Neural cell (in vitro differentiated cells): ENCODE measurements at regions not wholly inside any gene's neighbourhood (a gene's known extent, or its start where the extent isn't known, plus 50 kb on each side); places are given as distances from the start of the nearest gene placed in this dataset.

Experiments used
- H2AFZ ChIP-seq: fragments of 200-600, 300-800 bp; sonication (generic), shearing (Covaris generic); 2 replicates; pipeline ENCODE4 v1.6.0; 2014; ENCODE audit warnings: low read depth, mild to moderate bottlenecking, antibody characterized with exemption, low read length, moderate library complexity
- H3F3A ChIP-seq: fragments of 200-600 bp; shearing (Covaris generic); 2 replicates; pipeline ENCODE4 v1.6.1; 2016; ENCODE audit warnings: mild to moderate bottlenecking, moderate library complexity, mixed read lengths, antibody characterized with exemption, low read length; ENCODE audit not compliant: insufficient read depth, poor library complexity, severe bottlenecking
- H3K27ac ChIP-seq: fragments of 200-600, 300-800 bp; sonication (generic), shearing (Covaris generic); 2 replicates; pipeline ENCODE4 v1.5.1; 2014; ENCODE audit warnings: mild to moderate bottlenecking, low read length, moderate library complexity
- H3K27me3 ChIP-seq: fragments of 300-800, 200-600 bp; sonication (generic), shearing (Covaris generic); 2 replicates; pipeline ENCODE4 v1.6.0; 2014; ENCODE audit warnings: mild to moderate bottlenecking, low read depth, low read length, moderate library complexity; ENCODE audit not compliant: insufficient read depth
- H3K36me3 ChIP-seq: fragments of 300-800, 200-600 bp; sonication (generic), shearing (Covaris generic); 2 replicates; pipeline ENCODE4 v1.5.1; 2014; ENCODE audit warnings: mild to moderate bottlenecking, antibody characterized with exemption, low read length, moderate library complexity; ENCODE audit not compliant: insufficient read depth
- H3K4me2 ChIP-seq: fragments of 300-800, 200-600 bp; sonication (generic), shearing (Covaris generic); 2 replicates; pipeline ENCODE4 v1.6.0; 2014; ENCODE audit warnings: mild to moderate bottlenecking, low read length
- H3K4me3 ChIP-seq: fragments of 300-800, 200-600 bp; sonication (generic), shearing (Covaris generic); 2 replicates; pipeline ENCODE4 v1.5.1; 2014; ENCODE audit warnings: mild to moderate bottlenecking, low read length, moderate library complexity
- H3K79me2 ChIP-seq: fragments of 200-600 bp; shearing (Covaris generic); replicated peaks from 2 replicates; pipeline ENCODE4 v1.6.0; 2014; ENCODE audit warnings: mild to moderate bottlenecking, low read length, moderate library complexity; ENCODE audit not compliant: insufficient read depth
- H3K9ac ChIP-seq: fragments of 300-800, 200-600 bp; sonication (generic), shearing (Covaris generic); 2 replicates; pipeline ENCODE4 v1.6.1; 2016; ENCODE audit warnings: mild to moderate bottlenecking, low read length, mixed read lengths
- H3K9me2 ChIP-seq: fragments of 200-600 bp; shearing (Covaris generic); 2 replicates; pipeline ENCODE4 v1.6.1; 2016; ENCODE audit warnings: mild to moderate bottlenecking, low read length, mixed read lengths; ENCODE audit not compliant: insufficient read depth
- H3K9me3 ChIP-seq: fragments of 200-600, 300-800 bp; sonication (generic), shearing (Covaris generic); 2 replicates; pipeline ENCODE4 v1.6.1; 2016; ENCODE audit warnings: mild to moderate bottlenecking, mixed run types, low read length, moderate library complexity, mixed read lengths
- H4K20me1 ChIP-seq: fragments of 200-600 bp; shearing (Covaris generic); 2 replicates; pipeline ENCODE4 v1.6.1; 2016; ENCODE audit warnings: mild to moderate bottlenecking, mixed run types; ENCODE audit not compliant: insufficient read depth
- CTCF ChIP-seq: fragments of 450-650 bp; IDR thresholded peaks from 2 replicates; pipeline ENCODE4 v1.5.1; 2014; ENCODE audit warnings: antibody characterized with exemption, mild to moderate bottlenecking, moderate library complexity; ENCODE audit not compliant: poor library complexity, severe bottlenecking
- EP300 ChIP-seq: fragments of 450-650 bp; conservative IDR thresholded peaks from 2 replicates; pipeline ENCODE4 v1.6.1; 2014; ENCODE audit warnings: antibody characterized with exemption, mild to moderate bottlenecking, moderate library complexity; ENCODE audit not compliant: poor library complexity, severe bottlenecking
- EZH2 ChIP-seq: fragments of 200-600, 300-800 bp; shearing (Covaris generic), sonication (generic); IDR thresholded peaks from 2 replicates; pipeline ENCODE4 v1.6.1; 2014; ENCODE audit warnings: antibody characterized with exemption, low read length, borderline replicate concordance, mild to moderate bottlenecking; ENCODE audit not compliant: insufficient read depth, poor library complexity, severe bottlenecking
- MXI1 ChIP-seq: fragments of 450-650 bp; conservative IDR thresholded peaks from 2 replicates; pipeline ENCODE4 v1.6.1; 2014; ENCODE audit warnings: antibody characterized with exemption, mild to moderate bottlenecking; ENCODE audit not compliant: poor library complexity, severe bottlenecking
- POLR2AphosphoS5 ChIP-seq: IDR thresholded peaks from 2 replicates; pipeline ENCODE4 v1.6.1; 2012
- RAD21 ChIP-seq: fragments of 450-650 bp; conservative IDR thresholded peaks from 2 replicates; pipeline ENCODE4 v1.6.1; 2014; ENCODE audit warnings: antibody characterized with exemption, mild to moderate bottlenecking, moderate library complexity
- REST ChIP-seq: IDR thresholded peaks from 2 replicates; pipeline ENCODE4 v1.6.1; 2012; ENCODE audit warnings: borderline replicate concordance
- SMC3 ChIP-seq: fragments of 450-650 bp; conservative IDR thresholded peaks from 2 replicates; pipeline ENCODE4 v1.6.1; 2014; ENCODE audit warnings: antibody characterized with exemption, mild to moderate bottlenecking, moderate library complexity; ENCODE audit not compliant: poor library complexity
- TAF1 ChIP-seq: IDR thresholded peaks from 2 replicates; pipeline ENCODE4 v1.6.1; 2012; ENCODE audit warnings: low read depth

- Histone ChIP-seq H3F3A (no peaks in the 10 kb centered on the region), H2AFZ (no peak overlapping the region), H3K79me2 (no peaks in the 10 kb centered on the region), H3K9me2 (no peaks in the 10 kb centered on the region), H3K36me3 (no peaks in the 10 kb centered on the region), H3K9ac (no peak overlapping the region), H3K9me3 (no peaks in the 10 kb centered on the region), H3K27me3 (no peaks in the 10 kb centered on the region), H4K20me1 (no peaks in the 10 kb centered on the region), H3K4me2 (no peak overlapping the region), H3K4me3 (no peak overlapping the region), H3K27ac (no peak overlapping the region)
- TF ChIP-seq TAF1 (no peak), MXI1 (no peak), POLR2AphosphoS5 (no peak), SMC3 (no peak), CTCF (no peak), EZH2 (no peak), EP300 (no peak), REST (no peak)
Measured at GRCh38 chr10:43962346-43963191, 313.9 kb upstream of the ZNF32 start.

- Histone ChIP-seq H3K9ac (no peak overlapping the region), H4K20me1 (no peaks in the 10 kb centered on the region), H3K36me3 (no peaks in the 10 kb centered on the region), H2AFZ (no peak overlapping the region), H3K4me3 (no peak overlapping the region), H3K4me2 (no peak overlapping the region), H3F3A (no peaks in the 10 kb centered on the region), H3K27ac (no peak overlapping the region), H3K79me2 (no peaks in the 10 kb centered on the region), H3K27me3 (no peaks in the 10 kb centered on the region), H3K9me2 (no peaks in the 10 kb centered on the region), H3K9me3 (no peaks in the 10 kb centered on the region)
- TF ChIP-seq MXI1: no peak
- TF ChIP-seq EP300: no peak
- no peak for TF ChIP-seq REST
- TF ChIP-seq SMC3: no peak
- no peak for TF ChIP-seq EZH2
- no peak for TF ChIP-seq POLR2AphosphoS5
- TF ChIP-seq CTCF: no peak
- no peak for TF ChIP-seq RAD21
- TF ChIP-seq TAF1: no peak
Measured at GRCh38 chr10:43961523-43962345, 313.1 kb upstream of the ZNF32 start.
